GM21529 (cell line): ENCODE measurements at regions not wholly inside any gene's neighbourhood (a gene's known extent, or its start where the extent isn't known, plus 50 kb on each side); places are given as distances from the start of the nearest gene placed in this dataset.

Experiments used
- ATAC-seq: cut with Tn5 transposase; IDR thresholded peaks from one replicate; pipeline ENCODE4 v1.9.1; 2021; ENCODE audit not compliant: unreplicated experiment

DNA sequence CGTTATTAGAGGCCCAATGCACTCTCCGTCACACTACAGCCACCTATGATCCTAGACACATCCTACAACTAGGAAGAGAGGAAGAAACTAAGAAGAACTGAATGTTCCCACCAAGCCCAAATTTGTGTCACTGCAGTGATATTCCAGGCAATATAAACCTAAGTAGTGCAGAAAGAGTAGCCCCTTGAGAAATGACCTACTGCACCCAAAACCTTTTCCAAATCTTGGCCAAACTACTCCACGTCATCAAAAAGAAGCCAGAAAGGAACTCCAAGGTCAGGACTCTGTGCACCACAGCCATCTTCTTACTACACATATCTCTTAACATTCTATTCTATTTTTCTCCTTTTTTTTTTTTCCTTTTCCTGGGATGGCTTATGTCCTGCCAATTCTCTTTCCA, 60.2 kb downstream of the ADAMTS1 start:
- ATAC-seq: no peak

DNA sequence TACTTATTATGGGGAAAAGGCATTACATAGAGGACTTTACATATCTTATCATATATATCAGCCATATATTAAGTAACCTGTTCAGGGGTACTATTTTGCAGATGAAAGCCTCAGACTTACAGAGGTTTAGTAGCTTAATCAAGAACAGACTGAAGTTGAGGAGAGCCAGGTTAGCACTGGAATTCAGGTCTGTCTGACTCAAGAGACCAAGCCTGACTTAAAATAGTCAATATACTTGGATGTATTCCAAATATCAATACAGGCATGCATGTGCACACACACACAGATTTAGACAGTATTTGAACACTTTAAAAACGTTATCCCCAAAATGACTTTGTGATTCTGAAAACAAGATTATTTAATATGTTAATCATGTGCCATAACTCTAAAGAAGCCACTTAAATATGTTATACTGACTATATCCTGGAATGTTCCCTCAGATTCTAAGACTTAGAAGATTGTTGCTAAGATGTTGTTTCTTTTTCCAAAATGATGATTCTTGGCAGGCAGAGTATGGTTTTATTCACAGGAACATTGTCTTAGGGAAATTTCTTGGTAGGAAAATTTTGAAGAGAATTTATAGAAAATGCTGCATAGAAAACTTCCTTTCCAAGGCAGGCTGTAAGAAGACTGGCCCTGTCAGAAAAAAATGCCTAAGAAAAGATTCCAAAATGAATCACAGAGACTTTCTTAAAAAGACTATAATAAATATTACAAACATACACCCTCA, 61.6 kb downstream of the ADAMTS1 start:
- no peak for ATAC-seq

DNA sequence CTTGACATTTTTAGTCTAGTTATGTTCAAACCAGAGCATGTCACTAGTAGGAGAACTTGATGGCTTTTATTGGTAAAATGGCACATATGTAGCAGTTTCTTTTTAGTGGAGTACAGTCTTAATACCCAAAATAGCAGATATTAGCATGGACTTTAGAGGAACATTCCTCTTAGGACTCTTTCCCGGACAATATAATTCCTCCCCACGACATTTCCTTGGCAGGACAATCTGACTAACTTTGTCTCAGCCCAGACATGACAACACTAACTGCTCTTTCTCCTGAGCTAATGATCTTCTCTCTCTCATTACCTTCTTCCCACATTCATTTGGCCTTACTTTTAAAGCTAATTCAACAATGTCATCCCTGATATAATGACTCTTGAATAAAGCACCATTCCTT, 62.5 kb downstream of the ADAMTS1 start:
- ATAC-seq: no peak

DNA sequence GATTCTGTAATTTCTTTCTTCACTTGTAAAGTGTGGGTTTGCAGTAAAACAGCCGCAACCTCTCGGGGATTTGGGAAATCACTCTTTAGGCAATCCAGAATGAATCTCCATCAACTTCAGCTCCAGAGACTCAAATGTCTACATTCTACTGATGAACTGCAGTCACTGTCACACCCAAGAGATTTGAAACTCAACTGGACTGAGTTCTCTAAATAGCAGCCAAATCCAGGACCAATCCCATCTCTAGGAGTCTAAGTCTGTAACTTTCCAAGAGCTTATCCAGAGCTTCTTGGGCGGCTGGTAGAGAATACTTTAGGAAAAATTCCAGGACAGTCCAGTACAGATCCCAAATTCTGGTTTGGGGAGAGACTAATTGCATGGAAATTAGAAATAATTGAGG, 62.9 kb downstream of the ADAMTS1 start:
- no peak for ATAC-seq

DNA sequence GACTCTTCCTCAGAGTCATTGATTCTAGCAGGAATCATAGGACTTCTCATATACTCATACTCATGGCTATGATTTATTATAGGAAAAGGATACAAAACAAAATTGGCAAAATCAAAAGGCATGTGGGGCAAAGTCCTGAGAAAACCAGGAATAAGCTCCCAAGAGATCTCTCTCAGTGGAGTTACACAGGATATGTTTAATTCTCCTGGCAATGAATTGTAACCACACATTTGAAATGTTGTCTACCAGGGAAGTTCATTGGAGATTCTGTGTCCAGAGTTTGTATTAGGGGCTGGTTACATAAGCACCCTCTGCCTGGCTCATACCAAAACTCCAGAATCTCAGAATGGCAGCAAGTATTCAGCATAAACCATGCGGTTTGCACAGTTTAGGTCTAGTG, 63.9 kb downstream of the ADAMTS1 start:
- no peak for ATAC-seq

DNA sequence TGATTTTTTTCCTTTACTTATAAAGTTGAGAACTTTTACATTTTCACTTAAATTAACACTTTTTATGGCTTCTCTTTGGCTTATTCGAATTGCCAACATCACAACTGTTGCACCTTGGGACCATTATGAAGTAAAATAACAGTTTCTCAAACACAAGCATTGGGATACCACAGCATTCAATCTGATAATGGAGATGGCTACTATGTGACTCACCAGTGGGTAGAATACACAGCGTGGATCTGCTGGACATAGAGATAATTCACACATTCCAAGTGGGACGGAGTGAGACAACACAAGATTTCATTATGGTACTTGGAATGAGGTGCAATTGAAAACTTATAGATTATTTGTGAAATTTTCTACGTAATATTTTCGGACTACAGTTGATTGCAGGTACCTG, 68.0 kb downstream of the ADAMTS1 start:
- ATAC-seq: no peak

DNA sequence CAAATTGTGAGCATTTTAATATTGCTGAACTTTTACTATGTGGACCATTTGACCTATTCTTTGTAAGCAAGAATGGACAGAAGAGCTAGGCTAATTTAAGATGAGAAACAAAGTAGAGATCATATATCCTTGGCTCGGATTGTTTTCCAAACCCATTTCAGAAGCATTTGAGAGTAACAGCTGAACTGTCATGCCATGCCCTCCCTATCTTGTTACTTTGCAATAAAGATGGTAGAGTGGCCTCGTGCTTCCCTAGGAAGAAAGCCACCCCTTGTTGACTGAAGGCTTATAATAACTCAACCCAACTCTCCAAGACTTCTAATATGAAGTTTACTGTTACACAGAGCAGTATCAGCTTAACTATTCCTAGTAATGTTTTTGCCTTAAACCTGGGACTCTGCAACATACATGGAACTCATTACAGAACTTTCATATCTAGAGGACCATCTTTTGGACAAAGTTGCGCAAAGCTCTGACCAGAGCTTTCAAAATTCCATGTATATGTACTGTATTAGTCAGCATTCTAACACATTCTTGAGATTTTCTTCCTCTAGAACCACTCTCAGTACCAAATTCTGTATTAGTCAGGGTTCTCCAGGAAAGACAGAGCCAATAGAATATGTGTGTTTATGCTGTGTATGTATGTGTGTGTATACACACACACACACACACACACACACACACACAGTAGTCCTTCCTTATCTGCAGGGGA, 68.7 kb downstream of the ADAMTS1 start:
- no peak for ATAC-seq

GRCh38 chr21:26773058-26773457, 72.2 kb downstream of the ADAMTS1 start:
- ATAC-seq: no peak

GRCh38 chr21:26769613-26770188, 75.5 kb downstream of the ADAMTS1 start:
- ATAC-seq: no peak

DNA sequence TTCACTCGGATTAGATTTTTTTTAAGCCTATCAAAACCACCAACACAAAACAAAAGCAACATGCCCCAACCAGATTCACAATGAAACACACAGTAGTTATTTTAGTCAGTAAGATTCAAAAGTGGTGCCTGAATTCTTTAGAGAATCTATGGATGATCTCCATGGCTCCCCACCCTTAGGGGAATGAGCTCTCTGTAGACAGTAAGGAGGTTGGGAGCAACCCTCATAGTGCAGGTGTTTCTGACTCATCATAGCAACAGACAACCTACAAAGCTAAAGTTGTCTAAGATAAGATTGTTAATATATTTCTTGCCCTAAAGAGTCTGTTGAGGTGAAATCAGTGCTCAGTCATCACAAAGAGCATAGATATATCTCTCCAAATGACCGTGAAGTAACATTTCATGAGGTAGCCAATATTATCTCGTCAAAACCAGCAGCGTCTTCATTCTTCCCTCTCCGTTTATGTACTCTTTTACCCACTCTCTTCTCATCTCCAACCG, 78.3 kb downstream of the ADAMTS1 start:
- ATAC-seq: no peak

DNA sequence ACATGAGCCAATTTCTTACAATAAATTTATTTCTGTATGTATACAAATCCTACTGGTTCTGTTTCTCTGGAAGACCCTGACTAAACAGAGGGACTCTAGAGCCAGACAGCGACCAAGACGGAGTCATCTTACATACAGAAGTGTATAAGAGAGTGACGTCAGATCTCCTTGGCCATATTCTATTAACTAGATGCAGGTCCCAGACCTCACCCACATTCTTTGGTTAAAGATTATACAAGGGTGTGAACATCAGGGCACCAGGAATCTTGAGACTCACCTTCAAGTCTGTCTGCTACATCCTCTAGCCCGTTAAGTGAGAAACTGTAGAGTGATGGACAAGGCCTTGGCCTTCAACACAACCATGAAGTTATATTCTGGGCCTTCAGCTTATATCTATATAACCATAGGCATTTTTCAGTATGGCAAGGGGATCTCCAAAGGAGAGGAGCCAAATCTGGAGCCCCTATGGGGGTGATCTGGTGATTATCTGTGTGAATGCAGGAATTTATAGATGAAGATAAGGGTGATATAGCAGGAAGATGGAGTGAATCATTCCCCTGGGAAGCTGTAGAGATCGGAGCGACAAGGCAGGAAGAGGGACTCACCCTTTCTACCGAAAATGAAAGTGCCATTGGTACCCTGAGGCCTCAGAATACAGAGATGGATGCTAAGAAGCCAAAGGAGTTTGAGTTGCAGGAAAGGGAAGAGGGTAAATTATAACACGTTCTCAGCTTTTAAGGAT, 83.9 kb downstream of the ADAMTS1 start:
- no peak for ATAC-seq

- ATAC-seq: no peak
These were observed 85.5 kb downstream of the ADAMTS1 start for GRCh38 chr21:26759731-26760130.

GRCh38 chr21:26758083-26758880, 86.9 kb downstream of the ADAMTS1 start:
- no peak for ATAC-seq

- no peak for ATAC-seq
These were observed 88.6 kb downstream of the ADAMTS1 start for GRCh38 chr21:26756491-26757159.

DNA sequence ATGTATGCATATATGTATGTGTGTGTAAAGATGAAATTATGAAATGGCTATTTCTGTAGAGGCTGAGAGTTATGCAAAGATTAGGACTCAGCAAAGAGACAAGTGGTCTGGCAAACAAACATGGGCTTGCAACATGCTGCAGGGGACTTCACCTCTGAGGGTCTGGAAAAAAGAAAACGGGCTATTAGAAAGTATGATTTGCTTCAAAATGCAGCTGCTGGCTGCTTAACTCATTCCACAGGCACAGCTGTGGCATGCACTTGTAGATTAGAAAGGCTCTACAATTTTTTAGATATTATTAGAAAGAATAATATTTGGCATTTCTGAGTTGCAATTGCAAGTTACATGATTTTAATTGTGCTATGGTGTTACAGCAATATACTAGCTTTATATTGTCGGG, 90.4 kb downstream of the ADAMTS1 start:
- ATAC-seq: no peak

DNA sequence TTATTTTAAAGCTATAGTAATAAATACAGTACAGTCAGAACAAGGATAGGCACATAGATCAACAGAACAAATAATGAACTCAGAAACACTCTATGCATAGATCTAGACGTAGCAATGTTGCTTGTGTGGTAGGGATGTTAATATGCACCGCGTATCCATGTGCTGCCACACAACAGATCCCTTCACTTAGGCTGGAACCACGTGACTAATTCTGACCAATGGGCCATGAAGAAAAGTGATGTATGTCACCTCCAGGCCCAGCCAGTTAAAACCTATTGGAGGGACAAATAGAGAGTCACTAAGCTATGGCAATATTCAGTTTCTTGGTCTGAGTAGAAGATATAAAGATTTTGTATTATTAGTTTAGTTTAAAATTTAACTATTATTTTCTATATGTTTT, 91.4 kb downstream of the ADAMTS1 start:
- no peak for ATAC-seq

- no peak for ATAC-seq
These were observed 92.4 kb downstream of the ADAMTS1 start for GRCh38 chr21:26752849-26753248.

- no peak for ATAC-seq
These were observed 93.9 kb downstream of the ADAMTS1 start for GRCh38 chr21:26751305-26751704.

- no peak for ATAC-seq
These were observed 97.1 kb downstream of the ADAMTS1 start for GRCh38 chr21:26748066-26748465.

- ATAC-seq: no peak
These were observed 98.0 kb downstream of the ADAMTS1 start for GRCh38 chr21:26747216-26747615.
